ENCODE measurements at regions not wholly inside any gene's neighbourhood (a gene's known extent, or its start where the extent isn't known, plus 50 kb on each side); places are given as distances from the start of the nearest gene placed in this dataset.

- TF ChIP-seq CTCF (conservative IDR thresholded peaks at IDR 0.05; ENCODE audit: low read length) (no peak), EZH2phosphoT487 (IDR thresholded peaks at IDR 0.05; ENCODE audit: borderline replicate concordance) (no peak)
Observed at GRCh38 chr2:120994301-120994995, 258.8 kb downstream of the GLI2 start.
